ENCODE measurements at regions not wholly inside any gene's neighbourhood (a gene's known extent, or its start where the extent isn't known, plus 50 kb on each side); places are given as distances from the start of the nearest gene placed in this dataset.

- TF ChIP-seq POLR2AphosphoS5 (IDR thresholded peaks at IDR 0.05) = no peak
- no peak for TF ChIP-seq CTCF (IDR thresholded peaks at IDR 0.05; ENCODE audit: poor library complexity, severe bottlenecking)
- no peak for TF ChIP-seq EZH2 (IDR thresholded peaks at IDR 0.05; ENCODE audit: borderline replicate concordance, insufficient read depth, low read length, poor library complexity, severe bottlenecking)
- TF ChIP-seq REST (IDR thresholded peaks at IDR 0.05; ENCODE audit: borderline replicate concordance) = no peak
Measured at GRCh38 chr10:16227674-16228073, 209.1 kb upstream of the PTER start.
